Suprapubic skin (tissue), 3 donors: ENCODE measurements at regions not wholly inside any gene's neighbourhood (a gene's known extent, or its start where the extent isn't known, plus 50 kb on each side); places are given as distances from the start of the nearest gene placed in this dataset.

ENCODE experiments used
- CTCF ChIP-seq, 2 donors: fragments of 200-600 bp in 1 of 2; fragments of 450-650 bp in 1 of 2; sonication (generic) in 1 of 2; IDR thresholded peaks; one replicate each; pipeline ENCODE4 v1.5.1; 2016 to 2019; ENCODE audit warnings: antibody characterized with exemption in 2 of 2, mild to moderate bottlenecking in 1 of 2, moderate library complexity in 1 of 2
- POLR2A ChIP-seq, 2 donors: fragments of 450-650 bp; IDR thresholded peaks; one replicate each; pipeline ENCODE4 v1.6.1; 2017; ENCODE audit warnings: antibody characterized with exemption in 2 of 2, mild to moderate bottlenecking in 2 of 2, moderate library complexity in 2 of 2

GRCh38 chr6:120290964-120291363, 941.4 kb upstream of the MAN1A1 start:
- TF ChIP-seq POLR2A (IDR thresholded peaks at IDR 0.05) (no peak), CTCF (IDR thresholded peaks at IDR 0.05) (no peak)
